HCT116 (cell line): ENCODE measurements at regions not wholly inside any gene's neighbourhood (a gene's known extent, or its start where the extent isn't known, plus 50 kb on each side); places are given as distances from the start of the nearest gene placed in this dataset.

Source experiments
- ATAC-seq: fragments of 200-7000 bp; cut with Tn5 transposase; 2 replicates; pipeline ENCODE4 v1.9.1; 2020; ENCODE audit warnings: mild to moderate bottlenecking, moderate library complexity
- BruUV-seq: library from RNA; stranded (reverse); fragments of 400-500 nt; replicated peaks from 2 replicates; lab custom pipeline; 2021; lab: Mats Ljungman, UMichigan
- CTCF ChIA-PET: fragments of 300-600 bp; sonication (Branson Sonifier 250); formaldehyde crosslinking; loops from one replicate; lab custom pipeline; 2021; ENCODE audit warnings: antibody characterized with exemption; lab: Charles Lee
- POLR2A ChIA-PET: fragments of 300-600, 350-600 bp; sonication (Branson Sonifier 250); formaldehyde crosslinking; loops from one replicate; lab custom pipeline; 2021; ENCODE audit warnings: antibody characterized with exemption; lab: Charles Lee
- RAD21 ChIA-PET, 2 experiments: fragments of 300-600 bp; sonication (Branson Sonifier 250); formaldehyde crosslinking; loops; one replicate each; lab custom pipeline; 2023; ENCODE audit warnings: low total read pairs in 2 of 2; ENCODE audit not compliant: uncharacterized antibody in 2 of 2, unreplicated experiment in 2 of 2, low non-redundant PET in 1 of 2; lab: Charles Lee
- DNase-seq: peaks from one replicate; pipeline ENCODE4 v3.0.0-alpha.2; 2010; ENCODE audit warnings: low read depth, low spot score
- H2AFZ ChIP-seq: fragments of 200-600 bp; shearing (Covaris generic), sonication (generic); 2 replicates; pipeline ENCODE4 v1.6.1; 2017; ENCODE audit warnings: low read depth, mixed run types, mixed read lengths, antibody characterized with exemption, low read length; ENCODE audit not compliant: poor library complexity, severe bottlenecking
- H3K27ac ChIP-seq: 2 replicates; pipeline ENCODE4 v1.5.1; 2012; ENCODE audit warnings: low read depth, low read length
- H3K27me3 ChIP-seq: fragments of 200-600 bp; sonication (generic); 2 replicates; pipeline ENCODE4 v1.6.1; 2016; ENCODE audit warnings: mixed run types, low read length, mixed read lengths; ENCODE audit not compliant: insufficient read depth
- H3K36me3 ChIP-seq, 2 experiments: fragments of 200-500 bp in 1 of 2; fragments of 200-600 bp in 1 of 2; sonication (Bioruptor generic) in 1 of 2; sonication (generic) in 1 of 2; 2 replicates each; pipeline versions ENCODE4 v1.5.1 to v1.6.1; 2014 to 2016; ENCODE audit warnings: low read length in 2 of 2, inconsistent platforms in 1 of 2, mixed read lengths in 1 of 2, mixed run types in 1 of 2; ENCODE audit not compliant: insufficient read depth in 2 of 2, control insufficient read depth in 1 of 2
- H3K4me1 ChIP-seq, 2 experiments: fragments of 200-600 bp in 1 of 2; sonication (generic) in 1 of 2; 2 replicates each; pipeline versions ENCODE4 v1.5.1 to v1.6.1; 2012 to 2017; ENCODE audit warnings: low read length in 2 of 2, inconsistent platforms in 1 of 2, mild to moderate bottlenecking in 1 of 2, mixed read lengths in 1 of 2, mixed run types in 1 of 2, moderate library complexity in 1 of 2; ENCODE audit not compliant: insufficient read depth in 2 of 2, control insufficient read depth in 1 of 2
- H3K4me2 ChIP-seq: fragments of 200-600 bp; sonication (generic); 2 replicates; pipeline ENCODE4 v1.6.1; 2017; ENCODE audit warnings: mixed run types, low read length, mixed read lengths
- H3K4me3 ChIP-seq, 2 experiments: fragments of 200-600 bp in 1 of 2; sonication (generic) in 1 of 2; replicated peaks in 1 of 2; 2 replicates each; pipeline ENCODE4 v1.5.1; 2011 to 2016; ENCODE audit warnings: low read length in 2 of 2, control low read depth in 1 of 2, low read depth in 1 of 2, mild to moderate bottlenecking in 1 of 2, mixed read lengths in 1 of 2, mixed run types in 1 of 2
- H3K79me2 ChIP-seq: fragments of 200-600 bp; sonication (generic); 2 replicates; pipeline ENCODE4 v1.6.1; 2017; ENCODE audit warnings: mild to moderate bottlenecking, mixed run types, low read length, moderate library complexity, mixed read lengths; ENCODE audit not compliant: insufficient read depth
- H3K9ac ChIP-seq: fragments of 200-600 bp; sonication (generic); 2 replicates; pipeline ENCODE4 v1.6.1; 2016; ENCODE audit warnings: low read length, mixed read lengths
- H3K9me2 ChIP-seq: fragments of 200-600 bp; sonication (generic), shearing (Covaris generic); 2 replicates; pipeline ENCODE4 v1.6.1; 2017; ENCODE audit warnings: mixed run types, mild to moderate bottlenecking, moderate library complexity; ENCODE audit not compliant: insufficient read depth
- H3K9me3 ChIP-seq, 2 experiments: fragments of 200-500 bp in 1 of 2; fragments of 200-600 bp in 1 of 2; sonication (Bioruptor generic) in 1 of 2; sonication (generic) in 1 of 2; 2 replicates each; pipeline ENCODE4 v1.6.1; 2014 to 2017; ENCODE audit warnings: low read length in 2 of 2, mixed read lengths in 2 of 2, inconsistent platforms in 1 of 2, low read depth in 1 of 2, mild to moderate bottlenecking in 1 of 2, mixed run types in 1 of 2, moderate library complexity in 1 of 2; ENCODE audit not compliant: control insufficient read depth in 1 of 2, insufficient read depth in 1 of 2
- H4K20me1 ChIP-seq: fragments of 200-600 bp; sonication (generic), shearing (Covaris generic); 2 replicates; pipeline ENCODE4 v1.6.1; 2017; ENCODE audit warnings: mixed run types, mild to moderate bottlenecking, moderate library complexity; ENCODE audit not compliant: insufficient read depth
- ATF3 ChIP-seq: IDR thresholded peaks from 2 replicates; pipeline ENCODE4 v1.6.1; 2012
- CBX3 ChIP-seq: IDR thresholded peaks from 2 replicates; pipeline ENCODE4 v1.6.1; 2012; ENCODE audit warnings: low read depth
- CEBPB ChIP-seq: IDR thresholded peaks from 2 replicates; pipeline ENCODE4 v1.6.1; 2012; ENCODE audit warnings: low read depth
- CTCF ChIP-seq, 3 experiments: fragments of 200-600 bp in 1 of 3; sonication (generic) in 1 of 3; IDR thresholded peaks in 2 of 3; conservative IDR thresholded peaks in 1 of 3; 2 replicates each; pipeline ENCODE4 v1.5.1; 2012 to 2017; ENCODE audit warnings: low read depth in 2 of 3, low read length in 2 of 3, antibody characterized with exemption in 1 of 3, borderline replicate concordance in 1 of 3, control low read depth in 1 of 3, mild to moderate bottlenecking in 1 of 3, mixed read lengths in 1 of 3, mixed run types in 1 of 3, moderate library complexity in 1 of 3; ENCODE audit not compliant: insufficient read depth in 1 of 3
- EGR1 ChIP-seq: IDR thresholded peaks from 2 replicates; pipeline ENCODE4 v1.6.1; 2012; ENCODE audit warnings: low read depth
- ELF1 ChIP-seq: IDR thresholded peaks from 2 replicates; pipeline ENCODE4 v1.6.1; 2012; ENCODE audit warnings: low read depth, borderline replicate concordance
- EZH2phosphoT487 ChIP-seq: fragments of 200-600 bp; IDR thresholded peaks from 2 replicates; pipeline ENCODE4 v1.6.1; 2018; ENCODE audit warnings: antibody characterized with exemption, borderline replicate concordance
- FOSL1 ChIP-seq: IDR thresholded peaks from 2 replicates; pipeline ENCODE4 v1.6.1; 2012; ENCODE audit warnings: low read depth
- MAX ChIP-seq: IDR thresholded peaks from 2 replicates; pipeline ENCODE4 v1.6.1; 2012
- POLR2A ChIP-seq: IDR thresholded peaks from 2 replicates; pipeline ENCODE4 v1.7.0; 2011; ENCODE audit warnings: borderline replicate concordance; ENCODE audit not compliant: insufficient read depth, insufficient read length; ENCODE audit errors: extremely low read depth
- POLR2AphosphoS5 ChIP-seq: IDR thresholded peaks from 2 replicates; pipeline ENCODE4 v1.6.1; 2011; ENCODE audit warnings: mild to moderate bottlenecking, low read depth, low read length, moderate library complexity
- RAD21 ChIP-seq: IDR thresholded peaks from 2 replicates; pipeline ENCODE4 v1.6.1; 2012; ENCODE audit warnings: low read depth, mild to moderate bottlenecking
- SIN3A ChIP-seq: IDR thresholded peaks from 2 replicates; pipeline ENCODE4 v1.6.1; 2012; ENCODE audit warnings: low read depth
- SRF ChIP-seq: IDR thresholded peaks from 2 replicates; pipeline ENCODE4 v1.6.1; 2012; ENCODE audit warnings: low read depth
- TCF7L2 ChIP-seq: IDR thresholded peaks from 2 replicates; pipeline ENCODE4 v1.7.0; 2011; ENCODE audit warnings: borderline replicate concordance, inconsistent platforms; ENCODE audit not compliant: insufficient read depth, insufficient read length; ENCODE audit errors: extremely low read depth
- ZBTB33 ChIP-seq: IDR thresholded peaks from 2 replicates; pipeline ENCODE4 v1.6.1; 2011; ENCODE audit warnings: mild to moderate bottlenecking, low read length, moderate library complexity; ENCODE audit not compliant: insufficient replicate concordance; ENCODE audit errors: extremely low read depth
- ZFX ChIP-seq: fragments of 450-650 bp; IDR thresholded peaks from 2 replicates; pipeline ENCODE4 v1.6.1; 2017
- ZNF274 ChIP-seq: fragments of 200-500 bp; sonication (Bioruptor generic); IDR thresholded peaks from 2 replicates; pipeline ENCODE4 v1.6.1; 2014; ENCODE audit warnings: mild to moderate bottlenecking, low read depth, low read length, inconsistent platforms
- intact Hi-C: fragments of 100-400 bp; cut with micrococcal nuclease; formaldehyde crosslinking; loops from 2 replicates; pipeline ENCODE4 v1.10.0; 2022

GRCh38 chr14:71589609-71590008, 342.6 kb upstream of the RGS6 start:
- no peaks in the 10 kb centered on the region for H3K9me2 ChIP-seq

More at GRCh38 chr14:71589609-71590008, 342.6 kb upstream of the RGS6 start:
- no peak overlapping the region for H3K4me3 ChIP-seq
- H3K36me3 ChIP-seq = no peaks in the 10 kb centered on the region
- TF ChIP-seq RAD21 (no peak), EZH2phosphoT487 (no peak), ZBTB33 (no peak), FOSL1 (no peak), CTCF (IDR thresholded peaks at IDR 0.05 in 2 of 3, conservative IDR thresholded peaks at IDR 0.05 in 1 of 3; ENCODE audit: borderline replicate concordance in 1 of 3, insufficient read depth in 1 of 3, low read depth in 2 of 3, low read length in 2 of 3) (no peak), EGR1 (no peak), ZFX (no peak), SIN3A (no peak), ZNF274 (no peak), POLR2AphosphoS5 (no peak), CBX3 (no peak), TCF7L2 (no peak), POLR2A (no peak), ELF1 (no peak), MAX (no peak), CEBPB (no peak), SRF (no peak), ATF3 (no peak)
- intact Hi-C loops = no loop called here
- H3K27ac ChIP-seq = no peak overlapping the region
- no peak overlapping the region for H2AFZ ChIP-seq
- H3K27me3 ChIP-seq = no peaks in the 10 kb centered on the region
- POLR2A ChIA-PET = interaction anchor here (0.6 kb wide), 1 partner anchor 202 kb away, joined by 3 read pairs; no protein-coding TSS in a partner anchor
- peaks cover 10 to 14% of the 10 kb centered on the region in 2 experiments for H3K4me1 ChIP-seq
- CTCF ChIA-PET = no interaction called here
- H4K20me1 ChIP-seq = no peaks in the 10 kb centered on the region; the same call in 1 of the 2 replicates
- H3K9me3 ChIP-seq = no peaks in the 10 kb centered on the region
- BruUV-seq = no TSS peak
- DNase-seq = no peak
- RAD21 ChIA-PET = no interaction called here
- no peaks in the 10 kb centered on the region for H3K79me2 ChIP-seq
- no peak overlapping the region for H3K9ac ChIP-seq
- no peak for ATAC-seq
- no peak overlapping the region for H3K4me2 ChIP-seq
